ENCODE measurements at regions not wholly inside any gene's neighbourhood (a gene's known extent, or its start where the extent isn't known, plus 50 kb on each side); places are given as distances from the start of the nearest gene placed in this dataset.

- Mint-ChIP-seq H3K27me3 (ENCODE audit: low read depth) (no peaks in the 10 kb centered on the region), H3K4me1 (ENCODE audit: low read depth) (no peaks in the 10 kb centered on the region), H3K9me3 (peaks cover 4% of the 10 kb centered on the region), H3K4me3 (no peak overlapping the region), H3K36me3 (ENCODE audit: low read depth) (no peaks in the 10 kb centered on the region), H3K27ac (no peak overlapping the region)
- no peak for DNase-seq (ENCODE audit: low spot score)
Measured at GRCh38 chr10:29112827-29113615, 175.8 kb upstream of the LYZL1 start.

GRCh38 chr10:29113616-29113945, 175.3 kb upstream of the LYZL1 start:
- H3K27me3 Mint-ChIP-seq (ENCODE audit: low read depth): no peaks in the 10 kb centered on the region
- H3K4me1 Mint-ChIP-seq (ENCODE audit: low read depth): no peaks in the 10 kb centered on the region
- H3K27ac Mint-ChIP-seq: no peak overlapping the region
- H3K4me3 Mint-ChIP-seq: no peak overlapping the region
- DNase-seq (ENCODE audit: low spot score): no peak
- H3K36me3 Mint-ChIP-seq (ENCODE audit: low read depth): no peaks in the 10 kb centered on the region
- peaks cover 9% of the 10 kb centered on the region for H3K9me3 Mint-ChIP-seq

GRCh38 chr10:29114141-29114540, 174.7 kb upstream of the LYZL1 start:
- no peaks in the 10 kb centered on the region for H3K4me1 Mint-ChIP-seq (ENCODE audit: low read depth)
- peaks cover 13% of the 10 kb centered on the region for H3K9me3 Mint-ChIP-seq
- no peaks in the 10 kb centered on the region for H3K36me3 Mint-ChIP-seq (ENCODE audit: low read depth)
- no peak overlapping the region for H3K27ac Mint-ChIP-seq
- no peak for DNase-seq (ENCODE audit: low spot score)
- H3K4me3 Mint-ChIP-seq: no peak overlapping the region
- no peaks in the 10 kb centered on the region for H3K27me3 Mint-ChIP-seq (ENCODE audit: low read depth)

- Mint-ChIP-seq H3K27ac (no peak overlapping the region), H3K36me3 (ENCODE audit: low read depth) (no peaks in the 10 kb centered on the region), H3K4me3 (no peak overlapping the region), H3K4me1 (ENCODE audit: low read depth) (no peaks in the 10 kb centered on the region), H3K9me3 (peaks cover 13% of the 10 kb centered on the region), H3K27me3 (ENCODE audit: low read depth) (no peaks in the 10 kb centered on the region)
- no peak for DNase-seq (ENCODE audit: low spot score)
Measured at GRCh38 chr10:29117781-29118180, 171.1 kb upstream of the LYZL1 start.

GRCh38 chr10:29119374-29119773, 169.5 kb upstream of the LYZL1 start:
- Mint-ChIP-seq H3K27ac (no peak overlapping the region), H3K9me3 (peaks cover 13% of the 10 kb centered on the region), H3K27me3 (ENCODE audit: low read depth) (no peaks in the 10 kb centered on the region), H3K36me3 (ENCODE audit: low read depth) (no peaks in the 10 kb centered on the region), H3K4me3 (no peak overlapping the region), H3K4me1 (ENCODE audit: low read depth) (no peaks in the 10 kb centered on the region)
- DNase-seq (ENCODE audit: low spot score): no peak

- peaks cover 13% of the 10 kb centered on the region for H3K9me3 Mint-ChIP-seq
- no peak for DNase-seq (ENCODE audit: low spot score)
- no peak overlapping the region for H3K27ac Mint-ChIP-seq
- H3K27me3 Mint-ChIP-seq (ENCODE audit: low read depth): no peaks in the 10 kb centered on the region
- no peaks in the 10 kb centered on the region for H3K36me3 Mint-ChIP-seq (ENCODE audit: low read depth)
- no peaks in the 10 kb centered on the region for H3K4me1 Mint-ChIP-seq (ENCODE audit: low read depth)
- no peak overlapping the region for H3K4me3 Mint-ChIP-seq
Measured at GRCh38 chr10:29120216-29120615, 168.7 kb upstream of the LYZL1 start.

GRCh38 chr10:29124864-29125263, 164.0 kb upstream of the LYZL1 start:
- peaks cover 2% of the 10 kb centered on the region for H3K27me3 Mint-ChIP-seq (ENCODE audit: low read depth)
- H3K36me3 Mint-ChIP-seq (ENCODE audit: low read depth): no peaks in the 10 kb centered on the region
- H3K9me3 Mint-ChIP-seq: no peaks in the 10 kb centered on the region
- H3K4me1 Mint-ChIP-seq (ENCODE audit: low read depth): no peaks in the 10 kb centered on the region
- H3K4me3 Mint-ChIP-seq: no peak overlapping the region
- no peak for DNase-seq (ENCODE audit: low spot score)
- H3K27ac Mint-ChIP-seq: no peak overlapping the region

GRCh38 chr10:29127037-29127700, 161.7 kb upstream of the LYZL1 start:
- H3K27me3 Mint-ChIP-seq (ENCODE audit: low read depth): peaks cover 2% of the 10 kb centered on the region
- no peaks in the 10 kb centered on the region for H3K4me1 Mint-ChIP-seq (ENCODE audit: low read depth)
- H3K27ac Mint-ChIP-seq: no peak overlapping the region
- no peaks in the 10 kb centered on the region for H3K36me3 Mint-ChIP-seq (ENCODE audit: low read depth)
- no peak for DNase-seq (ENCODE audit: low spot score)
- H3K4me3 Mint-ChIP-seq: no peak overlapping the region
- no peaks in the 10 kb centered on the region for H3K9me3 Mint-ChIP-seq

- no peaks in the 10 kb centered on the region for H3K9me3 Mint-ChIP-seq
- no peaks in the 10 kb centered on the region for H3K4me1 Mint-ChIP-seq (ENCODE audit: low read depth)
- peaks cover 2% of the 10 kb centered on the region for H3K27me3 Mint-ChIP-seq (ENCODE audit: low read depth)
- H3K36me3 Mint-ChIP-seq (ENCODE audit: low read depth): no peaks in the 10 kb centered on the region
- no peak overlapping the region for H3K27ac Mint-ChIP-seq
- H3K4me3 Mint-ChIP-seq: no peak overlapping the region
- no peak for DNase-seq (ENCODE audit: low spot score)
Measured at GRCh38 chr10:29127731-29128130, 161.1 kb upstream of the LYZL1 start.

- no peaks in the 10 kb centered on the region for H3K36me3 Mint-ChIP-seq (ENCODE audit: low read depth)
- H3K27me3 Mint-ChIP-seq (ENCODE audit: low read depth): peaks cover 2% of the 10 kb centered on the region
- no peak overlapping the region for H3K27ac Mint-ChIP-seq
- no peaks in the 10 kb centered on the region for H3K4me1 Mint-ChIP-seq (ENCODE audit: low read depth)
- no peak overlapping the region for H3K4me3 Mint-ChIP-seq
- H3K9me3 Mint-ChIP-seq: no peaks in the 10 kb centered on the region
- DNase-seq (ENCODE audit: low spot score): no peak
Measured at GRCh38 chr10:29130190-29130673, 158.6 kb upstream of the LYZL1 start.

- Mint-ChIP-seq H3K27me3 (ENCODE audit: low read depth) (peaks cover 2% of the 10 kb centered on the region), H3K4me1 (ENCODE audit: low read depth) (no peaks in the 10 kb centered on the region), H3K36me3 (ENCODE audit: low read depth) (no peaks in the 10 kb centered on the region)
Measured at GRCh38 chr10:29131952-29132547, 156.8 kb upstream of the LYZL1 start.

GRCh38 chr10:29132551-29133111, 156.2 kb upstream of the LYZL1 start:
- no peak overlapping the region for H3K27ac Mint-ChIP-seq
- no peak for DNase-seq (ENCODE audit: low spot score)
- H3K27me3 Mint-ChIP-seq (ENCODE audit: low read depth): peaks cover 2% of the 10 kb centered on the region
- H3K9me3 Mint-ChIP-seq: no peaks in the 10 kb centered on the region
- no peaks in the 10 kb centered on the region for H3K4me1 Mint-ChIP-seq (ENCODE audit: low read depth)
- H3K4me3 Mint-ChIP-seq: no peak overlapping the region
- no peaks in the 10 kb centered on the region for H3K36me3 Mint-ChIP-seq (ENCODE audit: low read depth)

More at GRCh38 chr10:29131952-29132547, 156.8 kb upstream of the LYZL1 start:
- H3K27ac Mint-ChIP-seq: no peak overlapping the region
- H3K4me3 Mint-ChIP-seq: no peak overlapping the region
- DNase-seq (ENCODE audit: low spot score): no peak
- H3K9me3 Mint-ChIP-seq: no peaks in the 10 kb centered on the region

GRCh38 chr10:29135337-29135736, 153.5 kb upstream of the LYZL1 start:
- H3K27ac Mint-ChIP-seq: no peak overlapping the region
- no peaks in the 10 kb centered on the region for H3K9me3 Mint-ChIP-seq
- no peaks in the 10 kb centered on the region for H3K4me1 Mint-ChIP-seq (ENCODE audit: low read depth)
- no peak overlapping the region for H3K4me3 Mint-ChIP-seq
- DNase-seq (ENCODE audit: low spot score): no peak
- no peaks in the 10 kb centered on the region for H3K36me3 Mint-ChIP-seq (ENCODE audit: low read depth)
- no peaks in the 10 kb centered on the region for H3K27me3 Mint-ChIP-seq (ENCODE audit: low read depth)

GRCh38 chr10:29136411-29136810, 152.5 kb upstream of the LYZL1 start:
- no peak for DNase-seq (ENCODE audit: low spot score)
- Mint-ChIP-seq H3K27me3 (ENCODE audit: low read depth) (no peaks in the 10 kb centered on the region), H3K9me3 (no peaks in the 10 kb centered on the region), H3K4me1 (ENCODE audit: low read depth) (no peaks in the 10 kb centered on the region), H3K4me3 (no peak overlapping the region), H3K36me3 (ENCODE audit: low read depth) (no peaks in the 10 kb centered on the region), H3K27ac (no peak overlapping the region)

Measured in T-helper 2 cell treated with Interferon-gamma antibody and Interleukin-4, amounts not matched to agents 5 μg/mL and 100 μg/mL, for 36 hours (primary cell).